ENCODE measurements at regions not wholly inside any gene's neighbourhood (a gene's known extent, or its start where the extent isn't known, plus 50 kb on each side); places are given as distances from the start of the nearest gene placed in this dataset.
A peak's percentile ranks its signal among the peaks of the same experiment; 100 is the strongest.

- H3K9me3 ChIP-seq: no peaks in the 10 kb centered on the region
- peaks cover 37% of the 10 kb centered on the region for H3K4me1 ChIP-seq
- no peak overlapping the region for H3K4me3 ChIP-seq
- TF ChIP-seq CTCF (IDR thresholded peaks at IDR 0.05) (no peak), POLR2AphosphoS5 (IDR thresholded peaks at IDR 0.05; ENCODE audit: insufficient read depth in 1 of 2, low read depth in 1 of 2) (no peak), POLR2A (IDR thresholded peaks at IDR 0.05) (no peak)
- H3K27ac ChIP-seq: peak overlapping the region; percentile 68
- DNase-seq (ENCODE audit: extremely low spot score in 2 of 2): peak in 1 of 2 donors; percentile 37
- no peaks in the 10 kb centered on the region for H3K27me3 ChIP-seq
- intact Hi-C loops (cut with DNase I): no loop called here
- no peaks in the 10 kb centered on the region for H3K36me3 ChIP-seq
These were observed 180.1 kb downstream of the MACROH2A1 start for GRCh38 chr5:135218790-135219568.

- Histone ChIP-seq H3K27ac (peak overlapping the region; percentile 56), H3K36me3 (no peaks in the 10 kb centered on the region), H3K4me3 (no peak overlapping the region), H3K27me3 (no peaks in the 10 kb centered on the region), H3K4me1 (peaks cover 33% of the 10 kb centered on the region), H3K9me3 (no peaks in the 10 kb centered on the region)
- TF ChIP-seq POLR2A (IDR thresholded peaks at IDR 0.05): no peak
- no peak for TF ChIP-seq CTCF (IDR thresholded peaks at IDR 0.05)
- no peak for TF ChIP-seq POLR2AphosphoS5 (IDR thresholded peaks at IDR 0.05; ENCODE audit: insufficient read depth in 1 of 2, low read depth in 1 of 2)
- intact Hi-C loops (cut with DNase I): no loop called here
- no peak for DNase-seq (ENCODE audit: extremely low spot score in 2 of 2)
These were observed 180.6 kb downstream of the MACROH2A1 start for GRCh38 chr5:135218486-135218755.

DNA sequence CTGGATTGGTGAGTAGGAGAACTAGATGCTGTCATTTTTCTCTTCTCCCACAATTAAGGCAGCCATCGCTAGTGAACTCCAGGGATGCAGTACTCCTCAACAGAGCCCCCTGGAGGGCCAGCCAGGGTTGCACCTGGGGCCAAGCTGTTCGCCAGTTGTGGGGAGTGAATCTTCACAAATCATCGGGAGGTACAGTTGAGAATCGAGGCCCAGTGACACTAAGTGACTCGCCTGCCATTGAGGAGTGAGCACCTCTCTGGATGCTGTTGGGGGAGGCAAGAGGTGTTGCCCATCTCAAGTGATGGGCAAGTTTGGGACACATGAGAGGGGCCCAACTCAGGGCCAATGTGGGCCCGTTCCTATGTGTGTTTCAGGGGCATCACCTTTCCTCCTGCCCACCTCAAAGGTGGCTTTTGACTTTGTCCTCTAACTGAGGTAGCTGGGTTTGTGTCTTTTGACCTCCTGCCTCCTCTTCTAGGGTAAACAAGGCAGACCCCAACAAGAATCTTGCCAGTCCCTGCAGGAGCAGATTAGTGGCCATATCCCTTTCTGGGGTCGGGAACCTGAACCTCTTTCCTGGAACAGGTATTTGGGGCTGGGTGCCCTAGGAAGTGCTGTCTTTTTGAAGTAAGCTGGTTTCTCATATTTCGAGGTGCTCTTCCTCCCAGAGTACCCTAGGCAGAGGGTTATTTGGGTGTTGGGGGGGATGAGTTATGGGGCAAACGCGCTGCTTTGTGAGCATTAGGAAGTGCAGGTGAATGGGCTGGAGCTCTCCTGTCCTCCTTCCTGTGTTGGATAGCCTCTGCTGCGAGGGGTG lies 181.2 kb downstream of the MACROH2A1 start:
- TF ChIP-seq POLR2A (IDR thresholded peaks at IDR 0.05): no peak
- no peak for TF ChIP-seq CTCF (IDR thresholded peaks at IDR 0.05)
- no peak for TF ChIP-seq POLR2AphosphoS5 (IDR thresholded peaks at IDR 0.05; ENCODE audit: insufficient read depth in 1 of 2, low read depth in 1 of 2)
- H3K9me3 ChIP-seq: no peaks in the 10 kb centered on the region
- intact Hi-C loops (cut with DNase I): no loop called here
- no peak overlapping the region for H3K4me3 ChIP-seq
- no peaks in the 10 kb centered on the region for H3K27me3 ChIP-seq
- DNase-seq (ENCODE audit: extremely low spot score in 2 of 2): peak in 1 of 2 donors; percentile 81
- H3K27ac ChIP-seq: peak overlapping the region; percentile 56
- H3K36me3 ChIP-seq: no peaks in the 10 kb centered on the region
- H3K4me1 ChIP-seq: peaks cover 33% of the 10 kb centered on the region

GRCh38 chr5:135216471-135217343 lies 182.3 kb downstream of the MACROH2A1 start:
- Histone ChIP-seq H3K4me3 (no peak overlapping the region), H3K27me3 (no peaks in the 10 kb centered on the region), H3K9me3 (no peaks in the 10 kb centered on the region), H3K36me3 (no peaks in the 10 kb centered on the region), H3K4me1 (peaks cover 42% of the 10 kb centered on the region), H3K27ac (no peak overlapping the region)
- intact Hi-C loops (cut with DNase I): no loop called here
- no peak for TF ChIP-seq POLR2AphosphoS5 (IDR thresholded peaks at IDR 0.05; ENCODE audit: insufficient read depth in 1 of 2, low read depth in 1 of 2)
- no peak for TF ChIP-seq CTCF (IDR thresholded peaks at IDR 0.05)
- TF ChIP-seq POLR2A (IDR thresholded peaks at IDR 0.05): no peak
- DNase-seq (ENCODE audit: extremely low spot score in 2 of 2): peak in 1 of 2 donors; percentile 37

All from vagina (tissue), 2 donors.